ENCODE measurements at regions not wholly inside any gene's neighbourhood (a gene's known extent, or its start where the extent isn't known, plus 50 kb on each side); places are given as distances from the start of the nearest gene placed in this dataset.

- Mint-ChIP-seq H3K4me1 (ENCODE audit: low read depth) (no peaks in the 10 kb centered on the region), H3K4me3 (no peak overlapping the region), H3K27ac (no peak overlapping the region), H3K9me3 (peaks cover 4% of the 10 kb centered on the region), H3K27me3 (no peaks in the 10 kb centered on the region), H3K36me3 (ENCODE audit: low read depth) (no peaks in the 10 kb centered on the region)
- intact Hi-C loops (cut with micrococcal nuclease), result no loop called here
- CTCF ChIA-PET, result no interaction called here
- TF ChIP-seq CTCF (IDR thresholded peaks at IDR 0.05), result no peak
- ATAC-seq (no peak), DNase-seq (no peak)
- POLR2A ChIA-PET, result no interaction called here
Measured at GRCh38 chr18:65398347-65399075, 352.3 kb upstream of the CDH7 start.

- no peak for DNase-seq
- CTCF ChIA-PET, result no interaction called here
- Mint-ChIP-seq H3K4me1 (ENCODE audit: low read depth) (no peaks in the 10 kb centered on the region), H3K36me3 (ENCODE audit: low read depth) (no peaks in the 10 kb centered on the region), H3K27ac (no peak overlapping the region), H3K27me3 (no peaks in the 10 kb centered on the region), H3K9me3 (peaks cover 9% of the 10 kb centered on the region), H3K4me3 (no peak overlapping the region)
- POLR2A ChIA-PET, result no interaction called here
- intact Hi-C loops (cut with micrococcal nuclease), result no loop called here
- TF ChIP-seq CTCF (IDR thresholded peaks at IDR 0.05), result no peak
- no peak for ATAC-seq
Measured at GRCh38 chr18:65380986-65381385, 369.8 kb upstream of the CDH7 start.

GRCh38 chr18:65380571-65380970 is 370.2 kb upstream of the CDH7 start:
- no peak for TF ChIP-seq CTCF (IDR thresholded peaks at IDR 0.05)
- CTCF ChIA-PET, result no interaction called here
- intact Hi-C loops (cut with micrococcal nuclease), result no loop called here

GRCh38 chr18:65372904-65373303 is 377.9 kb upstream of the CDH7 start:
- peaks cover 4% of the 10 kb centered on the region for H3K9me3 Mint-ChIP-seq
- no peaks in the 10 kb centered on the region for H3K27me3 Mint-ChIP-seq
- CTCF ChIA-PET, result no interaction called here
- no peak overlapping the region for H3K4me3 Mint-ChIP-seq
- no peaks in the 10 kb centered on the region for H3K36me3 Mint-ChIP-seq (ENCODE audit: low read depth)
- no peaks in the 10 kb centered on the region for H3K4me1 Mint-ChIP-seq (ENCODE audit: low read depth)
- POLR2A ChIA-PET, result no interaction called here
- intact Hi-C loops (cut with micrococcal nuclease), result no loop called here
- DNase-seq (no peak), ATAC-seq (no peak)
- TF ChIP-seq CTCF (IDR thresholded peaks at IDR 0.05), result no peak
- no peak overlapping the region for H3K27ac Mint-ChIP-seq

More at GRCh38 chr18:65380571-65380970, 370.2 kb upstream of the CDH7 start:
- POLR2A ChIA-PET, result no interaction called here
- H3K27me3 Mint-ChIP-seq, result no peaks in the 10 kb centered on the region
- no peak for ATAC-seq
- no peak for DNase-seq
- no peak overlapping the region for H3K4me3 Mint-ChIP-seq
- no peak overlapping the region for H3K27ac Mint-ChIP-seq
- H3K9me3 Mint-ChIP-seq, result peaks cover 8% of the 10 kb centered on the region
- no peaks in the 10 kb centered on the region for H3K36me3 Mint-ChIP-seq (ENCODE audit: low read depth)
- H3K4me1 Mint-ChIP-seq (ENCODE audit: low read depth), result no peaks in the 10 kb centered on the region

GRCh38 chr18:65365245-65365980 is 385.4 kb upstream of the CDH7 start:
- ChIA-PET CTCF (no interaction called here), POLR2A (no interaction called here)
- intact Hi-C loops (cut with micrococcal nuclease), result no loop called here
- Mint-ChIP-seq H3K4me3 (no peak overlapping the region), H3K4me1 (ENCODE audit: low read depth) (no peaks in the 10 kb centered on the region), H3K9me3 (peaks cover 1% of the 10 kb centered on the region), H3K27ac (no peak overlapping the region), H3K36me3 (ENCODE audit: low read depth) (no peaks in the 10 kb centered on the region), H3K27me3 (no peaks in the 10 kb centered on the region)
- DNase-seq (no peak), ATAC-seq (no peak)
- no peak for TF ChIP-seq CTCF (IDR thresholded peaks at IDR 0.05)
